K562 (cell line): ENCODE measurements at regions not wholly inside any gene's neighbourhood (a gene's known extent, or its start where the extent isn't known, plus 50 kb on each side); places are given as distances from the start of the nearest gene placed in this dataset.

Experiments used
- ATAC-seq: fragments of 200-7000 bp; cut with Tn5 transposase; 3 replicates; pipeline ENCODE4 v1.9.1; 2020; ENCODE audit warnings: moderate library complexity
- BruUV-seq: library from RNA; stranded (reverse); fragments of 400-500 nt; replicated peaks from 2 replicates; lab custom pipeline; 2021; lab: Mats Ljungman, UMichigan
- CTCF ChIA-PET: fragments of 300-600 bp; formaldehyde crosslinking; extraction: SDS; loops from one replicate; lab custom pipeline; 2021; ENCODE audit warnings: low intra/inter-chr PET ratio; lab: Yijun Ruan, JAX
- POLR2A ChIA-PET: fragments of 300-600, 350-650 bp; sonication (Branson Sonifier 250); formaldehyde crosslinking; extraction: SDS; loops from one replicate; lab custom pipeline; 2021; ENCODE audit warnings: antibody characterized with exemption, inconsistent platforms; lab: Yijun Ruan, JAX
- DNase-seq, 4 experiments: peaks; one replicate each; pipeline versions ENCODE4 v3.0.0 to v3.0.0-alpha.2; 2011 to 2018; ENCODE audit warnings: low spot score in 3 of 4, mixed read lengths in 3 of 4; ENCODE audit errors: extremely low read depth in 1 of 4
- FAIRE-seq: peaks from 2 replicates; lab custom pipeline; 2011; peaks lifted over from hg19 to GRCh38; lab: Jason Lieb, UNC
- H2AFZ ChIP-seq: 2 replicates; pipeline ENCODE4 v1.6.0; 2011; ENCODE audit warnings: low read depth, low read length, control low read depth, inconsistent platforms
- H3K27ac ChIP-seq: fragments of 200-600 bp; 3 replicates; pipeline ENCODE4 v1.8.0; 2011; ENCODE audit warnings: low read depth, mild to moderate bottlenecking, control low read depth, inconsistent platforms, low read length, moderate library complexity, mixed read lengths; ENCODE audit errors: extremely low read depth
- H3K27me3 ChIP-seq, 2 experiments: fragments of 300-600 bp in 1 of 2; 2 replicates in 1 of 2; 3 replicates in 1 of 2; pipeline versions ENCODE4 v1.6.0 to v1.8.0; 2011; ENCODE audit warnings: inconsistent platforms in 2 of 2, low read length in 2 of 2, mild to moderate bottlenecking in 1 of 2, mixed read lengths in 1 of 2, moderate library complexity in 1 of 2; ENCODE audit not compliant: control insufficient read depth in 2 of 2, insufficient read depth in 2 of 2
- H3K36me3 ChIP-seq: fragments of 300-600 bp; 3 replicates; pipeline ENCODE4 v1.8.0; 2011; ENCODE audit warnings: mild to moderate bottlenecking, low read length, inconsistent platforms; ENCODE audit not compliant: control insufficient read depth, insufficient read depth
- H3K4me1 ChIP-seq, 2 experiments: fragments of 200-600 bp in 1 of 2; replicated peaks in 1 of 2; 2 replicates in 1 of 2; 3 replicates in 1 of 2; pipeline versions ENCODE4 v1.5.1 to v1.8.0; 2011; ENCODE audit warnings: inconsistent platforms in 2 of 2, low read length in 2 of 2, mild to moderate bottlenecking in 1 of 2, mixed read lengths in 1 of 2, moderate library complexity in 1 of 2; ENCODE audit not compliant: control insufficient read depth in 2 of 2, insufficient read depth in 2 of 2
- H3K4me2 ChIP-seq: 2 replicates; pipeline ENCODE4 v1.6.1; 2011; ENCODE audit warnings: low read length, control low read depth, inconsistent platforms, mixed read lengths; ENCODE audit not compliant: insufficient read depth
- H3K4me3 ChIP-seq: fragments of 200-600 bp; sonication (generic), shearing (Covaris generic); 2 replicates; pipeline ENCODE4 v1.5.1; 2016; ENCODE audit warnings: control low read depth, inconsistent platforms
- H3K79me2 ChIP-seq: fragments of 200-600 bp; 3 replicates; pipeline ENCODE4 v1.8.0; 2011; ENCODE audit warnings: low read length, inconsistent platforms; ENCODE audit not compliant: control insufficient read depth, insufficient read depth
- H3K9ac ChIP-seq, 2 experiments: 2 replicates each; pipeline versions ENCODE4 v1.6.0 to v1.6.1; 2011; ENCODE audit warnings: low read depth in 2 of 2, low read length in 2 of 2, control low read depth in 1 of 2, inconsistent platforms in 1 of 2, mild to moderate bottlenecking in 1 of 2, mixed read lengths in 1 of 2; ENCODE audit not compliant: insufficient read depth in 1 of 2
- H3K9me1 ChIP-seq: one replicate; pipeline ENCODE4 v1.6.0; 2011; ENCODE audit warnings: inconsistent platforms, mild to moderate bottlenecking, low read length, moderate library complexity; ENCODE audit not compliant: control insufficient read depth, insufficient read depth
- H3K9me3 ChIP-seq: replicated peaks from 2 replicates; pipeline ENCODE4 v1.5.1; 2011; ENCODE audit warnings: low read depth, low read length, inconsistent platforms; ENCODE audit not compliant: control insufficient read depth, insufficient read depth
- H4K20me1 ChIP-seq: replicated peaks from 2 replicates; pipeline ENCODE4 v1.6.1; 2011; ENCODE audit warnings: low read length, inconsistent platforms, mixed read lengths; ENCODE audit not compliant: control insufficient read depth, insufficient read depth
- GABPB1 ChIP-seq: sonication (generic); formaldehyde crosslinking; IDR thresholded peaks from 2 replicates; pipeline ENCODE4 v1.8.0; 2022; ENCODE audit warnings: mild to moderate bottlenecking, missing genetic modification reagents
- GTF2F1 ChIP-seq: IDR thresholded peaks from 2 replicates; pipeline ENCODE4 v1.6.1; 2011; ENCODE audit warnings: low read depth, low read length, improper control_type of control experiment
- HSF4 ChIP-seq: fragments of 250-450 bp; sonication (Bioruptor Pico); IDR thresholded peaks from 2 replicates; pipeline ENCODE4 v2.1.2; 2022; ENCODE audit warnings: mild to moderate bottlenecking, moderate library complexity, borderline replicate concordance
- SFPQ ChIP-seq: fragments of 200-400 bp; formaldehyde crosslinking; IDR thresholded peaks from 2 replicates; pipeline ENCODE4 v1.6.1; 2017; ENCODE audit warnings: mild to moderate bottlenecking, low read depth, low read length, moderate library complexity
- SLC30A9 ChIP-seq: fragments of 250-450 bp; sonication (Bioruptor Pico); IDR thresholded peaks from 2 replicates; pipeline ENCODE4 v1.8.0; 2022; ENCODE audit warnings: mild to moderate bottlenecking, moderate library complexity
- TAF7 ChIP-seq: fragments of 450-650 bp; IDR thresholded peaks from 2 replicates; pipeline ENCODE4 v1.6.1; 2016; ENCODE audit warnings: missing genetic modification characterization, missing compliant biosample characterization
- ZBTB43 ChIP-seq: sonication (generic); formaldehyde crosslinking; IDR thresholded peaks from 2 replicates; pipeline ENCODE4 v1.8.0; 2023; ENCODE audit warnings: mild to moderate bottlenecking, missing genetic modification reagents
- WGBS: fragments of 100-300 bp; shearing (Covaris generic); methylation state at CpG from one replicate; pipeline ENCODE4 v1.1.6; 2016; ENCODE audit warnings: low coverage, mixed read lengths; ENCODE audit not compliant: insufficient coverage; ENCODE audit errors: missing lambda C conversion rate; 5-methylcytosine and 5-hydroxymethylcytosine counted together
- in situ Hi-C: fragments of 300-500 bp; cut with MboI; formaldehyde crosslinking; loops from 4 replicates; pipeline ENCODE4 v1.15.0; 2018; ENCODE audit warnings: inconsistent platforms, mixed read lengths
- intact Hi-C: fragments of 100-400 bp; cut with micrococcal nuclease; formaldehyde crosslinking; loops from 2 replicates; pipeline ENCODE4 v1.14.2; 2022
- TF ChIP-seq, protein P1 (sequence below): fragments of 250-450 bp; sonication (Bioruptor Pico); IDR thresholded peaks from 2 replicates; pipeline ENCODE4 v1.8.0; 2022; ENCODE audit warnings: moderate library complexity, mild to moderate bottlenecking, inconsistent platforms
- TF ChIP-seq, protein P2 (sequence below): fragments of 450-650 bp; IDR thresholded peaks from 2 replicates; pipeline ENCODE4 v1.6.1; 2017; ENCODE audit warnings: antibody characterized with exemption
- TF ChIP-seq, protein P3 (sequence below): sonication (generic); formaldehyde crosslinking; IDR thresholded peaks from 2 replicates; pipeline ENCODE4 v1.8.1; 2023; ENCODE audit warnings: mild to moderate bottlenecking, missing genetic modification reagents
- TF ChIP-seq, protein P4 (sequence below): sonication (generic); formaldehyde crosslinking; IDR thresholded peaks from 2 replicates; pipeline ENCODE4 v1.8.0; 2022; ENCODE audit warnings: missing genetic modification reagents, mild to moderate bottlenecking, borderline replicate concordance

GRCh38 chr21:24316277-24316922 is 1290.9 kb downstream of the MRPL39 start:
- Histone ChIP-seq H3K9me1 (no peaks in the 10 kb centered on the region), H3K4me1 (no peaks in the 10 kb centered on the region), H4K20me1 (no peaks in the 10 kb centered on the region), H2AFZ (no peak overlapping the region), H3K9me3 (no peaks in the 10 kb centered on the region), H3K4me3 (no peak overlapping the region), H3K4me2 (no peak overlapping the region), H3K27ac (no peak overlapping the region), H3K9ac (no peak overlapping the region), H3K36me3 (no peaks in the 10 kb centered on the region), H3K79me2 (no peaks in the 10 kb centered on the region), H3K27me3 (no peaks in the 10 kb centered on the region)
- in situ Hi-C loops (no loop called here), intact Hi-C loops (no loop called here)
- ATAC-seq (no peak), FAIRE-seq (no peak), DNase-seq (no peak)
- no peak for TF ChIP-seq SLC30A9 (CRISPR knock-in tag)
- TF ChIP-seq, protein P1, sequence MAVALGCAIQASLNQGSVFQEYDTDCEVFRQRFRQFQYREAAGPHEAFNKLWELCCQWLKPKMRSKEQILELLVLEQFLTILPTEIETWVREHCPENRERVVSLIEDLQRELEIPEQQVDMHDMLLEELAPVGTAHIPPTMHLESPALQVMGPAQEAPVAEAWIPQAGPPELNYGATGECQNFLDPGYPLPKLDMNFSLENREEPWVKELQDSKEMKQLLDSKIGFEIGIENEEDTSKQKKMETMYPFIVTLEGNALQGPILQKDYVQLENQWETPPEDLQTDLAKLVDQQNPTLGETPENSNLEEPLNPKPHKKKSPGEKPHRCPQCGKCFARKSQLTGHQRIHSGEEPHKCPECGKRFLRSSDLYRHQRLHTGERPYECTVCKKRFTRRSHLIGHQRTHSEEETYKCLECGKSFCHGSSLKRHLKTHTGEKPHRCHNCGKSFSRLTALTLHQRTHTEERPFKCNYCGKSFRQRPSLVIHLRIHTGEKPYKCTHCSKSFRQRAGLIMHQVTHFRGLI (CRISPR knock-in tag), result no peak
- TF ChIP-seq, protein P2, sequence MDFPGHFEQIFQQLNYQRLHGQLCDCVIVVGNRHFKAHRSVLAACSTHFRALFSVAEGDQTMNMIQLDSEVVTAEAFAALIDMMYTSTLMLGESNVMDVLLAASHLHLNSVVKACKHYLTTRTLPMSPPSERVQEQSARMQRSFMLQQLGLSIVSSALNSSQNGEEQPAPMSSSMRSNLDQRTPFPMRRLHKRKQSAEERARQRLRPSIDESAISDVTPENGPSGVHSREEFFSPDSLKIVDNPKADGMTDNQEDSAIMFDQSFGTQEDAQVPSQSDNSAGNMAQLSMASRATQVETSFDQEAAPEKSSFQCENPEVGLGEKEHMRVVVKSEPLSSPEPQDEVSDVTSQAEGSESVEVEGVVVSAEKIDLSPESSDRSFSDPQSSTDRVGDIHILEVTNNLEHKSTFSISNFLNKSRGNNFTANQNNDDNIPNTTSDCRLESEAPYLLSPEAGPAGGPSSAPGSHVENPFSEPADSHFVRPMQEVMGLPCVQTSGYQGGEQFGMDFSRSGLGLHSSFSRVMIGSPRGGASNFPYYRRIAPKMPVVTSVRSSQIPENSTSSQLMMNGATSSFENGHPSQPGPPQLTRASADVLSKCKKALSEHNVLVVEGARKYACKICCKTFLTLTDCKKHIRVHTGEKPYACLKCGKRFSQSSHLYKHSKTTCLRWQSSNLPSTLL, result no peak
- no peak for TF ChIP-seq GTF2F1
- no peak for TF ChIP-seq GABPB1 (CRISPR knock-in tag)
- TF ChIP-seq ZBTB43 (CRISPR knock-in tag), result no peak
- no peak for TF ChIP-seq HSF4 (CRISPR knock-in tag)
- no peak for TF ChIP-seq SFPQ
- TF ChIP-seq, protein P3, sequence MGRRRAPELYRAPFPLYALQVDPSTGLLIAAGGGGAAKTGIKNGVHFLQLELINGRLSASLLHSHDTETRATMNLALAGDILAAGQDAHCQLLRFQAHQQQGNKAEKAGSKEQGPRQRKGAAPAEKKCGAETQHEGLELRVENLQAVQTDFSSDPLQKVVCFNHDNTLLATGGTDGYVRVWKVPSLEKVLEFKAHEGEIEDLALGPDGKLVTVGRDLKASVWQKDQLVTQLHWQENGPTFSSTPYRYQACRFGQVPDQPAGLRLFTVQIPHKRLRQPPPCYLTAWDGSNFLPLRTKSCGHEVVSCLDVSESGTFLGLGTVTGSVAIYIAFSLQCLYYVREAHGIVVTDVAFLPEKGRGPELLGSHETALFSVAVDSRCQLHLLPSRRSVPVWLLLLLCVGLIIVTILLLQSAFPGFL (CRISPR knock-in tag), result no peak
- TF ChIP-seq TAF7 (tag), result no peak
- TF ChIP-seq, protein P4, sequence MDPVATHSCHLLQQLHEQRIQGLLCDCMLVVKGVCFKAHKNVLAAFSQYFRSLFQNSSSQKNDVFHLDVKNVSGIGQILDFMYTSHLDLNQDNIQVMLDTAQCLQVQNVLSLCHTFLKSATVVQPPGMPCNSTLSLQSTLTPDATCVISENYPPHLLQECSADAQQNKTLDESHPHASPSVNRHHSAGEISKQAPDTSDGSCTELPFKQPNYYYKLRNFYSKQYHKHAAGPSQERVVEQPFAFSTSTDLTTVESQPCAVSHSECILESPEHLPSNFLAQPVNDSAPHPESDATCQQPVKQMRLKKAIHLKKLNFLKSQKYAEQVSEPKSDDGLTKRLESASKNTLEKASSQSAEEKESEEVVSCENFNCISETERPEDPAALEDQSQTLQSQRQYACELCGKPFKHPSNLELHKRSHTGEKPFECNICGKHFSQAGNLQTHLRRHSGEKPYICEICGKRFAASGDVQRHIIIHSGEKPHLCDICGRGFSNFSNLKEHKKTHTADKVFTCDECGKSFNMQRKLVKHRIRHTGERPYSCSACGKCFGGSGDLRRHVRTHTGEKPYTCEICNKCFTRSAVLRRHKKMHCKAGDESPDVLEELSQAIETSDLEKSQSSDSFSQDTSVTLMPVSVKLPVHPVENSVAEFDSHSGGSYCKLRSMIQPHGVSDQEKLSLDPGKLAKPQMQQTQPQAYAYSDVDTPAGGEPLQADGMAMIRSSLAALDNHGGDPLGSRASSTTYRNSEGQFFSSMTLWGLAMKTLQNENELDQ (CRISPR knock-in tag), result no peak
- no TSS peak for BruUV-seq
- POLR2A ChIA-PET, result interaction anchor here (1.1 kb wide), 1 partner anchor 11 kb away, joined by 4 read pairs; no protein-coding TSS in a partner anchor
- CTCF ChIA-PET, result no interaction called here
- WGBS, result 8% methylated on average over 1 of the region's 1 CpG
